Stimulated activated naive CD4-positive, alpha-beta T cell (primary cell): ENCODE measurements at regions not wholly inside any gene's neighbourhood (a gene's known extent, or its start where the extent isn't known, plus 50 kb on each side); places are given as distances from the start of the nearest gene placed in this dataset.

ENCODE experiments used
- DNase-seq, 6 experiments: peaks; one replicate each; lab custom pipeline; 2025; lab: John Stamatoyannopoulos, UW

- no peak for DNase-seq
These were observed 215.6 kb downstream of the TMEM114 start for GRCh38 chr16:8374586-8375231.

- no peak for DNase-seq
These were observed 216.5 kb downstream of the TMEM114 start for GRCh38 chr16:8373676-8374431.

DNA sequence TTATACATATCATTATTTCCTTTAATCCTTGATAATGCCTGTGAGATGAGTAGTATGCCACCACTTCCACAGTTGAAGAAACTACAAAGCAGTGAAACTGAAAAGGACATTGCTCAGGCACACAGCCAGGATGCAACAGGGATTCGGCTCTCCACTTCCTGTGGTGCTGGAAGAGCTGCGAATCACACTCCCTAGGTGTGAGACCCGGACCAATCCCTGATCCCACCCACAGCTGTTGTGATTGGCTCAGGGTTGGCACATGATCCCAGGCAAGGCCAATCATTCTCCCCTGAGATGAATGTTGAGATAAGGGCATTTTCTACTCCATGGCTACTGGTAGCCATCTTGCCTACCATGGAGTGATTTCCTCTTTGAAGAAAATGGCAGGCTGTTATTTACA is 218.2 kb downstream of the TMEM114 start:
- no peak for DNase-seq

DNA sequence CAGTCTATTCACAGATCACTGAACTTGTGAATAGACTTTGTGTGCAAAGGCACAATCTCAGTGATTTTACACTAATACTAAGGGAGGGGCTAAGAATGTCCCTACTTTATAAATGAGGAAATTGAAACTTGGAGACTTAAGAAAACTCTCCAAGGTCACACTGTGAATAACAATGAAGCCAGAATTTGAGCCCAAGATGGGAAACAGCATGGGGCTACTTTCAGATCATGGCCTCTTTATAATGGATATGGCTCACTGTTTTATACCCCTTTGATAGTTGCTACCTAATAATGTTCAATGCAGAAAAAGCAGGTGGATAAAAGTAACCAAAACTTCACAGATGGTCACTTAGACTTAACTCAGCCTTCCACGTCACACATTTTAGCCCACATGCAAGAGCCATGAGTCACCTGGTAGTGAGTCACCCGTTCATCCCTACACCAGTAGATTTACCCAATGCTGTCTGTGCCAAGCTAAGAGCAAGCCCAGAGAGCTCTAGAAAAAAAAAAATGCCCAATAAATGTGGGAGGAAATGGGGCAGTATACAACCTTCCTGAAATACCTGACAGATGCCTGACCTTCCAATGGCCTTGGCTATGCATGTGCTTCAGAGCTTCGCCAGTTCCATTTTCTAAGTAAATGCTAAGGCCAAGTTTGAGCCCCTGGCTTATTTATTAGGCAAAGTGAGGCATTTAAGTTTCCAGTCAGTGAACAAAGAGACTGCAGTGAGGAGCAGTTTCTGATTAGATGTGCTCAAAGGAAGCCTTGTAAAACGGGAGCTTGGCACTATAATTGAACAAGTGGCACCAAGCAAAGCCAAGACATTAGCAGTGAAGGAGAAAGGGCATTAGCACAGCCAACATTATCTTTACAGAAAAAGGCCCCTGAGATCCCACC is 219.7 kb downstream of the TMEM114 start:
- no peak for DNase-seq

- DNase-seq = no peak
These were observed 231.4 kb downstream of the TMEM114 start for GRCh38 chr16:8358937-8359336.

DNA sequence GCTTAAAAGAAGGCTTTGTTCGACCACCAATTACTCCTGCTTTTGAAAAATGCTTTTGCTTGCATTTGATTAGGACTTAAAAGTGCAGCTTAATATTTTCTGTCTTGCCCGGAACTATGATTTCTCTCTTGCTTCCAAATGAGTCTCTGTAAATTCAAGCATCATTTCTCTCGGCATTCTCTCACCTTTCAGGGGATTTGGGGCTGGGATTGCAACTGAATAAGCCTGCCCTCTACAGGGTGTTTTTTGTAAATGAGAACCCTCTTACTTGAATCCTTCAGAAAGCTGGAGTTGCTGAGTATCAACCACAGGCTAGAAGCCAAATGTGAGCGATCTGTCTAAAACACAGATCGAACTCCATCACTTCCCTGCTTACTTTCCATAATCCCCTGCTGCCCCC is 234.6 kb downstream of the TMEM114 start:
- no peak for DNase-seq

DNA sequence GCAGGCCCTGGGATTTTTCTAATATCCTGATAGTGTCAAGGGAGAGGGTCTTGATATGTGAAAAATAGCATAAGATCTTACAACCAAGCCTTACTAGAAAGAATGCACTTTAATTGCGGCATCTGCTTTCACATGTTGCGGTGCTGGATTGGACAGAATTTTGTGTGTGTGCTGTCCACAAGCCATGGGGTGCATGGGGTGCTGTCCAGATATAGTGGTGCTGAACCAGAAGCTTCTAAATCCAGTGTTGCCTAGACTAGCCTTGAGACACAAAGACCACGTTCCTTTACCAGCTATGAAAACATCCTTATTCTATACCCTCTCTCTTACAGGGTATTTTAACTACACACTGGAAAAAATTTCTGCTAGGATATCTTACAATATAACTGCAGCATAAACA is 244.0 kb downstream of the TMEM114 start:
- DNase-seq = no peak

- no peak for DNase-seq
These were observed 248.0 kb downstream of the TMEM114 start for GRCh38 chr16:8342276-8342675.

GRCh38 chr16:8330761-8331160 is 259.6 kb downstream of the TMEM114 start:
- no peak for DNase-seq

- DNase-seq = no peak
These were observed 264.1 kb downstream of the TMEM114 start for GRCh38 chr16:8326232-8326631.

DNA sequence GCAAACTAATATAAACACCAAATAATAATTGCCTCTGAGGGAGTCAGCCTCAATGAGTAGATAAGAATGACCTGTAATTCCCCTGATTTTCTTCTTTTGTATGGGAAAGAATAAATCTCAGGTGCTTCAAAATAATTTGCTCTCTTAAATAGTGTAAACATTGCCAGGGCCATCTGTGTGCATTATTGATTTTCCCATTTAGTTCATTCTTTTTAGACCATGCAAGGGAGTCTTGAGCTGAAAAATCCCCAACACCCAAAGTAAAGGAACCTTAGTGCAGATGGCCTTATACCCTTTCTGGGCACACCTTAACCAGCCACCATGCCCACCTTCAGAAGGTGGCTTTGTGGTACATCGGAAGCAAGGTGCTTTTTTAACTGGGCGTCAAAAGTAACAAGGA is 267.2 kb downstream of the TMEM114 start:
- no peak for DNase-seq

DNA sequence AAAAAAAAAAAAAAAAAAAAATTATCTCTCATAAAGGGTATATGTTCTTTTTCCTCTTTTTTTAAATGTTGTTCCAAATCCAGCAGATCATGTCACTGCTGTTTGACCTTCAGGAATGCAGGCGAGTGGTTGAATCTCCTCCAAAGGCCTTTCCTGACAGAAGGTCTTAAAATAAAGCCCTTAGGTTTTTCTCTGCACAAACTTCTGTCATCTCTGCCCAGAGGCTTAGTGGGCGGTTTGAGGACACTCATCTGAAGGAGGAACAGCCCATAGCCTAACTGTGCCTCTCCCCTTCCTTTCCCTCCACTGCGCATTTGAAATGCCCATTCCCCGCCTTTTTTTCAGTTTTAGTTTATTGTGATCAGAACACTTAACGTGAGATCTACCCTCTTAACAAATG is 270.2 kb downstream of the TMEM114 start:
- DNase-seq = no peak

DNA sequence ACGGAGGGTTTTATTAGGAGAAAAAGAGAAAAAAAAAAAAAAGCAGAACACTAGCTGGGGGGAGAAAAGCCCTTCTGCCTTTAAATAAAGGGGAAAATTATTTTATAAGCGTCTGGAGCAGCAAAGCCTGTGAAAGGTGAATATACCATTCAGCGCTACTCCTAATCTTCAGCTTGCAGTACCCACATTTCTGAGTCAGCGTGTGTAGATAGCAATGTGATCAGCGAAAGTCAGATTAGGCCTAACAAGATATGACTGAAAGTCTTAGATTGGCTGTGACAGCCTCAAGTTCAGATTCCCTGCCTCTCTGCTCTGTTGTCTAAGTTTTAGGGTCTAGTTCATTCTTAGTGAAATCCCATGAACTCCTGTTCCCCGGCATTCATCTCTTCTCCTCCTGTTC is 279.5 kb downstream of the TMEM114 start:
- no peak for DNase-seq

GRCh38 chr16:8310323-8310722 is 280.0 kb downstream of the TMEM114 start:
- DNase-seq = no peak

DNA sequence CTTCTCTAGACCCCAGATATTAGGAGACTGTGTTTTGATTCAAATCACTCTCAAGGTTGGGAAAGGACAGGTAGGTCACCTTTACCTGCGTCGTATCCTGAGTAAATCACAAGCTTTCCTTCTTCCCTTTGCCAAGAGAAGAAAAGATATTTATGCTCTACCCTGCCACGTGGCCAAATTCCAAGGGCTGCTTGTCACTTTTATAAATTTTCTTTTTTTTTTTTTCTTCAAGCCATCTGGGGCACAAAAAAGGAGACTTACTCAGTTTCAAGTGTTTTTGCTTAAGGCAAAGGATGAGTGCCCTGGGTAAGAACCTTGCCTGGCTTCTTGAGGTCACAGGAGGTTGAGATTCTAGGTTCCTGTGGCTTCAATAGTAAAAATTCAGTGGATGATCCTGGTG is 285.1 kb downstream of the TMEM114 start:
- no peak for DNase-seq

DNA sequence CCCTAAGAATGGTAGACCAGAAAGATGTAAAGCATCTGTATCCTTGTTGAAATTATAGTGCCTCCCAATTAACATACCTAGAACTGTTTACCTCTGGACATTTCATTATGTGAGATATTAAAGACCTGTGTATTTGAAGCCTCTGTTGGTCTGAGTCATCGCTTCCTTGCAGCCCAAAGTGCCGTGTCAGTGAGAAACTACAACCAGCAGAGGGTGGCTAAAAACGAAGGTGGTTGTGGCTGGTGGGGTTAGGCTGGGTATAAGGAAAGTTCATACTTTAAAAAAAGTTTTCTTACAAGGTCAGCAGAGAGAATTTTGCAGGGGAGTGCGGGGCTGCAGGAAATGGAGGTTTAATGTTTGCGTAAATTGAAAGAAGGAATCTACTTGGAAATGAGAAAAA is 290.7 kb downstream of the TMEM114 start:
- DNase-seq = no peak

GRCh38 chr16:8295513-8296237 is 294.6 kb downstream of the TMEM114 start:
- no peak for DNase-seq

GRCh38 chr16:8293413-8293812 is 296.9 kb downstream of the TMEM114 start:
- no peak for DNase-seq

DNA sequence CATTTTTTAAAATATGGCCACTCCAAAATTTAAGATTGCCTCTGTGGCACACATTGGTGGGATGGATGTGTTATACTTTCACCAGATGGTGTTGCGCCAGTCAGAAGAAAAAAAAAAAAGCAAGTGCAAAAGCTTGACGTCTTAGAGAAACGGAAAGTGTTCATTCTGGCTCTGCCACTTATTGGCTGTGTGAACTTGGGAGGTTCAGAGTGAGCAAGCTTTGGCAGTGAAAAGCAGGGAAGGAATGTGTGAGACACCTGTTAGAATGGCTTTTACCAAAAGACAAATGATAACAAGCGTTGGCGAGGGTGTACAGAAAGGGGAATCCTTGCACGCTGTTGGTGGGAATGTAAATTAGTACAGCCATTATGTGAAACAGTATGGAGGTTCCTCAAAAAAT is 298.0 kb downstream of the TMEM114 start:
- DNase-seq = no peak

- no peak for DNase-seq
These were observed 304.0 kb downstream of the TMEM114 start for GRCh38 chr16:8286348-8286747.

DNA sequence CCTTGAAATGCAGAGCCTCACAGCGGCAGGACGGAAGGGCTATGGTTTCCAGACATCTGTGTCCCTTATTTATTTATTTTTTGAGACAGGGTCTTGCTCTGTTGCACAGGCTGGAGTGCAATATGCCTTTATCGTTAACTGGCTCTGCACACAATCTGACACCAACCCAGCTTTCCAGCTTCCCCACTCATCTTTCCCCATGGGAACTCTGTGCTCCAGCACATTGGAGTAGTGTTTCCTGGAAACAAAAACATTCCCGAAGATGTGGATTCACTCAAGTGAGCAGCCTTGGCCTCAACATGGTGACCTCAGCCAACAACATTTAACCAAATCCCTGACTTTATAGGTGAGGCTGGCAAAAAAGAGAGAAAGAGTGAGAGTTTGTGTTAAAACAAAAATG is 307.1 kb downstream of the TMEM114 start:
- DNase-seq = no peak

GRCh38 chr16:8278031-8278580 is 312.2 kb downstream of the TMEM114 start:
- no peak for DNase-seq
